SJCRH30 (cell line): ENCODE measurements at regions not wholly inside any gene's neighbourhood (a gene's known extent, or its start where the extent isn't known, plus 50 kb on each side); places are given as distances from the start of the nearest gene placed in this dataset.
A peak's percentile ranks its signal among the peaks of the same experiment; 100 is the strongest.

Experiments used
- DNase-seq, 2 experiments: peaks; one replicate each; pipeline ENCODE4 v3.0.0-alpha.2; 2015 to 2020
- H3K27ac ChIP-seq: fragments of 250-450 bp; sonication (Bioruptor Pico); 2 replicates; pipeline ENCODE4 v1.5.1; 2020; ENCODE audit warnings: mild to moderate bottlenecking, moderate library complexity
- H3K27me3 ChIP-seq: fragments of 250-450 bp; sonication (Bioruptor Pico); 2 replicates; pipeline ENCODE4 v1.5.1; 2020; ENCODE audit warnings: mild to moderate bottlenecking, moderate library complexity
- H3K36me3 ChIP-seq: fragments of 250-450 bp; sonication (Bioruptor Pico); 2 replicates; pipeline ENCODE4 v1.5.1; 2020; ENCODE audit warnings: mild to moderate bottlenecking, moderate library complexity
- H3K4me1 ChIP-seq: fragments of 250-450 bp; sonication (Bioruptor Pico); 2 replicates; pipeline ENCODE4 v1.5.1; 2020; ENCODE audit warnings: mild to moderate bottlenecking, moderate library complexity
- H3K4me3 ChIP-seq: fragments of 250-450 bp; sonication (Bioruptor Pico); 2 replicates; pipeline ENCODE4 v1.5.1; 2020; ENCODE audit warnings: mild to moderate bottlenecking, moderate library complexity
- H3K9me3 ChIP-seq: fragments of 250-450 bp; sonication (Bioruptor Pico); replicated peaks from 2 replicates; pipeline ENCODE4 v1.5.1; 2020; ENCODE audit warnings: mild to moderate bottlenecking, moderate library complexity

DNA sequence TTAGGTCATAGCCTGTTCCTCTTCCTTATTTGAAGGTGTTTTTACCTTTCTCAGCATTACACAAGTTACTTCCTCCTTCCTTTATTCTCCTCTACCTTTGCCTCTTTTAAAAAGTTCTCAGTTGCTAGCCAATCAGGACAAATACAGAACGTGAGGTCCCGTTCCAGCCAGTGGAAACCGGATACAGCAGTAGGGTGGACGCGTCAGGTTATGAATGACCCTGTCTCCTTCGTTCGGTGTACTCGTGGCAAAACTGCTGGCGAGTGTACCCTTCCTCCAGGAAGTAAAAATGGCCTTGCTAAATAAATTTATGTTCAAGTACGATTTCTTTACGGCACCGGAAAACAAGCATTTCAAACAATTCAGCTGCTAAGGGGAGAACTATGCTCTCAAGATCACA is 77.0 kb upstream of the MLN start:
- Histone ChIP-seq H3K27me3 (no peaks in the 10 kb centered on the region), H3K27ac (no peak overlapping the region), H3K36me3 (no peaks in the 10 kb centered on the region), H3K4me3 (no peak overlapping the region), H3K9me3 (no peaks in the 10 kb centered on the region), H3K4me1 (peaks cover 2% of the 10 kb centered on the region; the same call in 1 of the 2 replicates)
- no peak for DNase-seq

DNA sequence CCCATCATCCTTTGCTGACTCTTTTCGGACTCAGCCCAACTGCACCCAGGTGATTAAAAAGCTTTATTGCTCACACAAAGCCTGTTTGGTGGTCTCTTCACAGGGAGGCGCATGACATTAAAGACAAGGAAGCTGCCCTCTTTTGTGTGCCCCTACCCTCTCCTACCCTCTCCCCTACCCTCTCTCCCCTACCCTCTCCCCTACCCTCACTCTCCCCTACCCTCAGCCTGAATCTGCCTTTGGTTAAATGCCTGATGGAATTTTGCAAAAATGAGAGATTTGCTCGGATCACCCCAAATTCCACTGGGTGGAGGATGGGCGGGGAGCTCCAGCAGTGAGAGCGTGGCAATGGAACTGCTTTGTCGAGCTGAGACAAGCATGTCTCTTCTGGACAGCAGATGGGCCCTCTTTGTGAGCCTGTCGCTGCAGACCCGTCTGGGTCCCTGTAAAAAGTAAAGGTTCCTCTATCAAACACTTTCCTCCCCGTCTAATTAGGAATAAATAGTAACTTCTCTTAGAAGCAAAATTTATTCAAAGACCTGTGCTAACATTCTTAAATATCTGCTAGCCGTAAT is 76.4 kb upstream of the MLN start:
- no peaks in the 10 kb centered on the region for H3K36me3 ChIP-seq
- no peaks in the 10 kb centered on the region for H3K27me3 ChIP-seq
- no peak for DNase-seq

GRCh38 chr6:33878562-33878961 is 74.8 kb upstream of the MLN start:
- Histone ChIP-seq H3K4me3 (no peak overlapping the region), H3K9me3 (no peaks in the 10 kb centered on the region), H3K27me3 (no peaks in the 10 kb centered on the region), H3K27ac (no peak overlapping the region), H3K36me3 (no peaks in the 10 kb centered on the region), H3K4me1 (peaks cover 2% of the 10 kb centered on the region; the same call in 1 of the 2 replicates)
- no peak for DNase-seq

More for the DNA sequence above, 76.4 kb upstream of the MLN start:
- Histone ChIP-seq H3K4me3 (no peak overlapping the region), H3K4me1 (peaks cover 2% of the 10 kb centered on the region; the same call in 1 of the 2 replicates), H3K9me3 (no peaks in the 10 kb centered on the region), H3K27ac (no peak overlapping the region)

DNA sequence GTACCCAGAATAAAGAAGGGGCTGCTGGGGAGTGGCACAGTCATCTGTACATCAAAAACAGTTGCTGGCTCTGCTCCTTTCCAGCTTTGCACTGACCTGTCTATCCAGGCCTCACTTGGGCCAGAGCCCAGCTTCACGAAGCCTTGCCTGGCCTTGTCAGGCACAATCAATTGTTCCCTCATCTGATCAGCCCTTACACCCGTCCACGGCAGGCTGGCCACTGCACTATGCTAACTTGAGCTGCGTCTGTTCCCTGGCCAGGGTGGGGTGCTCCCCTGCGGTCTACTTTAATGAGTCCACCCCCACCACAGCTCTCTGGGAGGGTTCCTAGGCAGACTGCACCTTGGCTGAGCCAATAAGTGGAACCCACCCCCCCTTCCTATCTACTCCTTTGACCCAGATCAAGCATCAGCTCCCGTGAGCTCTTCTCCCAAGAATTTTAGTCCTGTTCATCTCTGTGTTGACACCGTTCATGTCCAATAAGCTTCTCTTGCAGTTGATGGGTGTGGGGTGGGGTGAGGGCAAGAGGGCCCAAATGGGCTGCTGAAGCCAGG is 74.3 kb upstream of the MLN start:
- H3K27ac ChIP-seq: no peak overlapping the region
- no peaks in the 10 kb centered on the region for H3K9me3 ChIP-seq
- no peaks in the 10 kb centered on the region for H3K36me3 ChIP-seq
- no peaks in the 10 kb centered on the region for H3K27me3 ChIP-seq
- no peak for DNase-seq
- peaks cover 2% of the 10 kb centered on the region; the same call in 1 of the 2 replicates for H3K4me1 ChIP-seq
- no peak overlapping the region for H3K4me3 ChIP-seq

DNA sequence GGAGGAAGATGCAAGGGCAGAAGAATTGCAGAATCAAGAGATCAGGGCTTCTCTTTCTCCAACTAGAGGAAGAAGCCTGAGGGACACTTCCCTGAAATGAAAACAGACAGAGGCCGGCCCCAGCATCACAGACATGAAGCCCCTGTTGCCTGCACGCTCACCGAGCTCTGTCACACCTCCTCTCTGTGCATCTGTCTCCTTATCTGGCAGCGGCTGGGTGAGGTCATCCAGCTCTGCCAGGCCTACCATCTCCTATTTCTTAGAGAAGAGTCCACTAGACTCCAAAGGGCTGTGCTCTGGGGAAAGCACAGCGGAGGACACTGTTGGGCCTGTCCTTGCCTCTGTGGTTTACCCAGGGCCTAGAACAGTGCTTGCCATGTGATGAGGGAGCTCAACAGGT is 71.9 kb upstream of the MLN start:
- Histone ChIP-seq H3K36me3 (no peaks in the 10 kb centered on the region), H3K9me3 (no peaks in the 10 kb centered on the region)
- DNase-seq: peak; percentile 47 to 62

GRCh38 chr6:33875141-33875581 is 71.4 kb upstream of the MLN start:
- no peaks in the 10 kb centered on the region for H3K9me3 ChIP-seq
- DNase-seq: peak in 1 of 2 experiments; percentile 22
- H3K4me3 ChIP-seq: no peak overlapping the region
- no peaks in the 10 kb centered on the region for H3K36me3 ChIP-seq
- peaks cover 5% of the 10 kb centered on the region; the same call in 1 of the 2 replicates for H3K27me3 ChIP-seq
- H3K27ac ChIP-seq: no peak overlapping the region
- peaks cover 2% of the 10 kb centered on the region; the same call in 1 of the 2 replicates for H3K4me1 ChIP-seq

More for the DNA sequence above, 71.9 kb upstream of the MLN start:
- no peak overlapping the region for H3K27ac ChIP-seq
- H3K27me3 ChIP-seq: peaks cover 5% of the 10 kb centered on the region; the same call in 1 of the 2 replicates
- H3K4me1 ChIP-seq: peaks cover 2% of the 10 kb centered on the region; the same call in 1 of the 2 replicates
- H3K4me3 ChIP-seq: no peak overlapping the region

DNA sequence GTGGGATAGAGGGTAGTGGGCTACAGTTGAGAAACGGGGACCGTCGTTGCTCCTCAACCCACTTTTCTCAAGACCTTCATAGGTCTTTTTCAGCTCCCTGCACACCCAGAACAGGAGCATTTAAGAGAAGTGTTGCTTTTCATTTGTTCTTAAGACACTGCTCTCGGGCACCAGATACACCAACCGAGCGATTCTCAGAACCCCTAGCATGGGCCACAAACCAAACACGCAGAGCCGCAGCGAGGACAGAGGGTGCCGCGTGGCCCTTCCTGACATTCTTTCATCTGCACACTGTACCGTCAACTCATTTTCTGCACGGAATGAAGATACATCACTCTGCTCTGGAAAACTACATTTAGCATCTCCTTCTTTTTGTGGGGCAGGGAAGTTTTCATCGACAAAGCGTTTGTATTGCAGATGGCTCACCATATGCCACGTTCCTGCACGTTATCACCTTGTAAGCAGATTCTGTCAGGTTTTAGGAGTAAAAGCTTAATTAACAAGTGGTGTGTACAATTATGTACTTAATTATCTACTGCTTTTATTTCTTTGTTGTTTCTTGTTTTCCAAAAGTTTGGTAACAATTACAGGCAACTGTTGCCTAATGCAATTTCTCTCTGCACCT is 70.4 kb upstream of the MLN start:
- Histone ChIP-seq H3K36me3 (no peaks in the 10 kb centered on the region), H3K27ac (no peak overlapping the region), H3K27me3 (peaks cover 5% of the 10 kb centered on the region; the same call in 1 of the 2 replicates), H3K4me3 (no peak overlapping the region), H3K9me3 (no peaks in the 10 kb centered on the region), H3K4me1 (peaks cover 2% of the 10 kb centered on the region; the same call in 1 of the 2 replicates)
- DNase-seq: no peak

DNA sequence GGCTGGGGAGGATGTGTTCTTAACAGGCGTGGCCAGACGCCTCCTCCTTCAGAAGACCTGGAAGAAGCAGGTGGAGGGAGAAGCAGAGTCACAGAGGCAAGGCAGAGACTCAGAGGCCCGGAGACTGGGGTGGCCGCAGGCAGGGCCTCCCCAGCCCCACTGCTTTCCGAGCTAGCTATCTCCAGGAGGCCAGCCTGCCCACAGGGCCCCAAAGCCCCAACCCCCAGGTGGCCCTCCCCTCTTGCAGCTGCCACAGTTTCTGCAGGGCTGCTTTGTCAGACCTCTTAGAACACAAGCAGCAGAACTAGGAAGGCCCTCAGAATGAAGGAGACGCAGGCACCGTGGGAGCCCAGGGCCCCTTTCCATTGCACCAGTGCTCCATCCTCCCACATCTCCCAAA is 69.0 kb upstream of the MLN start:
- H3K27me3 ChIP-seq: peaks cover 5% of the 10 kb centered on the region; the same call in 1 of the 2 replicates
- no peak overlapping the region for H3K4me3 ChIP-seq

DNA sequence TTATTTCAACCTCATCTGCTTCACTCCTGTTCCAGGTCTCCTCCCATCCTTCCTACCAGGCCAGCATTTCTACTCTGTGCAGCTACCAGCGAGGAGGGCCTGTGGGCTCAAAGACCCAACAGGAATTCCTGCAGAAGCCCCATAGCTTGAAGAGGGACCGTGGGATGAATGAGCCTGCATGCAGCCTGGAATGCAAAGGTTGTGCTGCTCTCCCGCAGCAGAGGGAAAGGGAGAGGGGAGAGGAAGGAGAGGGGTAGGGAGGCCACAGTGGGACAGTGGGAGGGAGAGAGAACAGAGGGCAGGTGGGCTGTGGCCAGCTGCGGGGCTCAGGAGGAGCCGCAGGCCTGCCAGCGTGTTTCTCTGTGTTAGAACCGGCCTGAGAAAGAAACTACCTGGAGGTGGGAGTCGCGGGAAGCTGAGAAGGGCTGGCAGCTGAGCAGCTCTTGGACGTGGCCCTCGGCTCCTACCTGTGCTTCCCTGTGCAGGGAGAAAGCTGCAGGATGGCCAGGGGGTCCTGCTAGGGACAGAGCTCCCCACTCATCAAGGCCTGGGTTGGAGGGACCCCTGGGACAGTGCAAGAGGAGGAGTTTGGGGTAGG is 66.1 kb upstream of the MLN start:
- Histone ChIP-seq H3K36me3 (no peaks in the 10 kb centered on the region), H3K27ac (no peak overlapping the region), H3K4me3 (no peak overlapping the region), H3K27me3 (peaks cover 5% of the 10 kb centered on the region; the same call in 1 of the 2 replicates), H3K4me1 (no peaks in the 10 kb centered on the region), H3K9me3 (no peaks in the 10 kb centered on the region)
- DNase-seq: no peak

More for the DNA sequence above, 69.0 kb upstream of the MLN start:
- Histone ChIP-seq H3K4me1 (peaks cover 2% of the 10 kb centered on the region; the same call in 1 of the 2 replicates), H3K36me3 (no peaks in the 10 kb centered on the region), H3K27ac (no peak overlapping the region), H3K9me3 (no peaks in the 10 kb centered on the region)
- peak; percentile 21 to 45 for DNase-seq

GRCh38 chr6:33869121-33869520 is 65.3 kb upstream of the MLN start:
- no peak overlapping the region for H3K27ac ChIP-seq
- H3K36me3 ChIP-seq: no peaks in the 10 kb centered on the region
- peaks cover 5% of the 10 kb centered on the region; the same call in 1 of the 2 replicates for H3K27me3 ChIP-seq
- H3K9me3 ChIP-seq: no peaks in the 10 kb centered on the region
- no peak overlapping the region for H3K4me3 ChIP-seq
- H3K4me1 ChIP-seq: no peaks in the 10 kb centered on the region
- DNase-seq: no peak

DNA sequence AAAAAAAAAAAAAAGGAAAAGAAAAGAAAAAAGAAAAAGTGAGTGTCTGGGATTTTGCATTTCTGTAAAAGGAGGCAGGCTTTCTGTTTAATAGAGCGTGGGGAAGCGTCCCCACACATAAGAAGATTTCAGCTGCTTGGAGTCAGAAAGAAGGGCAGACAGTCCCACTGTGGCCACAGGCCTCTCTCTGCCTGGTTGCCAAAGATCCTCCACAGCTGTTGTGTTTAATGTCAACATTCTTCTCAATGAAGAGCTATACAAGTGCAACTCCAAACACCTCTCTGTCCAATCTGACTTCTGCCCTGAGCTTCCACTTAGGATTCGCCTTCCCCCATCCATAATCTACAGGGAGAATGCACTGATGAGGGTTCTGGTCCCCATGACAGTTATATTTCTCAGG is 64.3 kb upstream of the MLN start:
- no peaks in the 10 kb centered on the region for H3K36me3 ChIP-seq
- H3K4me3 ChIP-seq: no peak overlapping the region
- peaks cover 5% of the 10 kb centered on the region; the same call in 1 of the 2 replicates for H3K27me3 ChIP-seq
- no peaks in the 10 kb centered on the region for H3K4me1 ChIP-seq
- H3K9me3 ChIP-seq: no peaks in the 10 kb centered on the region
- H3K27ac ChIP-seq: no peak overlapping the region
- peak in 1 of 2 experiments; percentile 41 for DNase-seq

GRCh38 chr6:33865478-33866077 is 61.8 kb upstream of the MLN start:
- Histone ChIP-seq H3K4me3 (no peak overlapping the region), H3K27me3 (no peaks in the 10 kb centered on the region)

GRCh38 chr6:33863723-33864440 is 60.1 kb upstream of the MLN start:
- Histone ChIP-seq H3K27me3 (no peaks in the 10 kb centered on the region), H3K4me1 (no peaks in the 10 kb centered on the region; the same call in 1 of the 2 replicates), H3K4me3 (no peak overlapping the region), H3K36me3 (no peaks in the 10 kb centered on the region), H3K27ac (no peak overlapping the region), H3K9me3 (no peaks in the 10 kb centered on the region)
- no peak for DNase-seq

More at GRCh38 chr6:33865478-33866077, 61.8 kb upstream of the MLN start:
- Histone ChIP-seq H3K9me3 (no peaks in the 10 kb centered on the region), H3K27ac (no peak overlapping the region), H3K36me3 (no peaks in the 10 kb centered on the region), H3K4me1 (no peaks in the 10 kb centered on the region; the same call in 1 of the 2 replicates)
- DNase-seq: no peak

DNA sequence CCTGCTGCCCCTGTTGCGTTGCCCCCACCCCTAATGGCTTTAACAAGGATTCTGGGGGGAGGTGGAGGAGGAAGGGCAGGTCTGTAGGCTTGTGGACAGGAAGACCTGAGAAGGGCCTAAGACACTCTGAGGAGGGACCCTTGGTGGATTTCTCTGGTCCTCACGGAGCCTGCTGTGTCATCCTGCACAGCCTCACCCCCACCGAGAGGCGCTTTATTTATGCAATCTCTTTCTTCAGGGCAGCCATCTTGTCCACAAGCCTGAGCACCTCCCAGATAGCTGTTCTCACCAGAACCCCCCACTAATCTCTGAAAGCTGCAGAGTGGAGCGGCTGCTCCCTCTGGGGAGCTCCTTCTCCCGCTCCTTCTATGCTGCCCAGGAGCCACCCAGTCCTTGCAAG is 59.3 kb upstream of the MLN start:
- H3K36me3 ChIP-seq: no peaks in the 10 kb centered on the region
- H3K27me3 ChIP-seq: no peaks in the 10 kb centered on the region
- H3K27ac ChIP-seq: no peak overlapping the region
- no peak overlapping the region for H3K4me3 ChIP-seq
- no peak for DNase-seq
- H3K4me1 ChIP-seq: no peaks in the 10 kb centered on the region; the same call in 1 of the 2 replicates
- H3K9me3 ChIP-seq: no peaks in the 10 kb centered on the region
